ENCODE measurements at regions not wholly inside any gene's neighbourhood (a gene's known extent, or its start where the extent isn't known, plus 50 kb on each side); places are given as distances from the start of the nearest gene placed in this dataset.

DNA sequence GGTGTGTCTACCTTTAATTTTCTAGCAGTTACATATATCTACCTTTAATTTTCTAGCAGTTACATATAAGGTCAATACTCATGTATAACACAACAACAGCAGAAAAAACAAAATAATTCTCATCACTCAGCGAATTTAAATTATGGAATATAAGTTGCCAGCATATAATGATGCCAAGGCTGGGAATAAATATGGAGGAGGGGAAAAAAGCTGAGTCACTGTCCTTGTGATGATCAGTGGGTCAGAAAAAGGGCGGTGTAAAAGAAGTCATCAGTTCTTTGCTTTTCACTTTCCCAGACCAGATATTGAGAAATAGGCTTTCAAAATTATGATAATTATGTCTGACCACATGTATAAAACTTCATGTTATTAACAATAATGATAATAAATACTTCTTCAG is 1471.7 kb downstream of the CDH8 start:
- no peak for TF ChIP-seq CTCF (IDR thresholded peaks at IDR 0.05)
- no peak for TF ChIP-seq POLR2A (IDR thresholded peaks at IDR 0.05)

Measured in uterus (tissue), 2 donors.